ENCODE measurements at regions not wholly inside any gene's neighbourhood (a gene's known extent, or its start where the extent isn't known, plus 50 kb on each side); places are given as distances from the start of the nearest gene placed in this dataset.

DNA sequence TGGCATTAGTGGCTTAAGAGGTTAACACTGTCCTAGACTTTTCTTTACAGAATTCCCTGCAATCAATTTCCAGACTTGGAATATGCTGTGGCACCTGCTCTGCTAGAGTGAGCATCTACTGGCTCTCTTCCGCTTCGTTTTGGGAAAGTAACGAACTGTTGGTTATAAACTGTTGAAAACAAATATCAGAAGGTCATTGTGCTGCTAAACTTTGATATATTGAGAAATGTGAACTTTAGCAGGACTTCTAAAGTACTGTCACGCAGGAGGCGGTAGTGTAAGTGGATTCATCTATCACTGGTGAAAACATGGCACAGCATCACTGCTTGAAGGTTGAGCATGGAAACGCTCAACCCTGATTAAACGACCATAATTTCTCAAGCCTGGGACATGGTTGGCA is 348.9 kb downstream of the FLRT2 start:
- TF ChIP-seq, protein P1, sequence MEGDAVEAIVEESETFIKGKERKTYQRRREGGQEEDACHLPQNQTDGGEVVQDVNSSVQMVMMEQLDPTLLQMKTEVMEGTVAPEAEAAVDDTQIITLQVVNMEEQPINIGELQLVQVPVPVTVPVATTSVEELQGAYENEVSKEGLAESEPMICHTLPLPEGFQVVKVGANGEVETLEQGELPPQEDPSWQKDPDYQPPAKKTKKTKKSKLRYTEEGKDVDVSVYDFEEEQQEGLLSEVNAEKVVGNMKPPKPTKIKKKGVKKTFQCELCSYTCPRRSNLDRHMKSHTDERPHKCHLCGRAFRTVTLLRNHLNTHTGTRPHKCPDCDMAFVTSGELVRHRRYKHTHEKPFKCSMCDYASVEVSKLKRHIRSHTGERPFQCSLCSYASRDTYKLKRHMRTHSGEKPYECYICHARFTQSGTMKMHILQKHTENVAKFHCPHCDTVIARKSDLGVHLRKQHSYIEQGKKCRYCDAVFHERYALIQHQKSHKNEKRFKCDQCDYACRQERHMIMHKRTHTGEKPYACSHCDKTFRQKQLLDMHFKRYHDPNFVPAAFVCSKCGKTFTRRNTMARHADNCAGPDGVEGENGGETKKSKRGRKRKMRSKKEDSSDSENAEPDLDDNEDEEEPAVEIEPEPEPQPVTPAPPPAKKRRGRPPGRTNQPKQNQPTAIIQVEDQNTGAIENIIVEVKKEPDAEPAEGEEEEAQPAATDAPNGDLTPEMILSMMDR (IDR thresholded peaks at IDR 0.05; ENCODE audit: insufficient read depth, low read depth, low read length, missing control alignments): no peak
- DNase-seq (ENCODE audit: low read depth): no peak
- H3K4me3 ChIP-seq (ENCODE audit: low read depth, low read length): no peak overlapping the region

GRCh38 chr14:85873006-85873405 is 343.1 kb downstream of the FLRT2 start:
- no peak overlapping the region for H3K4me3 ChIP-seq (ENCODE audit: low read depth, low read length)
- DNase-seq (ENCODE audit: low read depth): no peak
- TF ChIP-seq, protein P1 (IDR thresholded peaks at IDR 0.05; ENCODE audit: insufficient read depth, low read depth, low read length, missing control alignments): no peak

- TF ChIP-seq, protein P1 (IDR thresholded peaks at IDR 0.05; ENCODE audit: insufficient read depth, low read depth, low read length, missing control alignments): no peak
- H3K4me3 ChIP-seq (ENCODE audit: low read depth, low read length): no peak overlapping the region
- no peak for DNase-seq (ENCODE audit: low read depth)
Observed at GRCh38 chr14:85867450-85867849, 337.5 kb downstream of the FLRT2 start.

DNA sequence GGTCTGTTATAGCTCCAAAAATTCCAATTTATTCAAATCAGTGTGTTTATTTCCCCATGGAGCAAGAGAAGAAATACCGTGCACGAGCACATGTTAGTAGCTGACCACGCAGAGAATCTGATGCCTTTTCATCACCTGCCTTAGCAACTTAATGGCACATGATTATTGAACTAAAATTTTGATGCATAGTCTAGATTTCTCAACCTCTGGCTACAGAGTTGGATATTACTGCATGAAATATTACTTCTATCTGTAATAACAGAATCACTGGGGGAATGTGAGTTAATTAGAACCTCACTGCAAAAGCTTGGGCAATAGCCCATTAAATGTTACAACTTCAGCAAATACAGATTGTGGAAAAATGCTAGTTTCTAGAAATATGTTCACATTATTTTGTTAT is 335.8 kb downstream of the FLRT2 start:
- no peak for DNase-seq (ENCODE audit: low read depth)
- TF ChIP-seq, protein P1 (IDR thresholded peaks at IDR 0.05; ENCODE audit: insufficient read depth, low read depth, low read length, missing control alignments): no peak
- H3K4me3 ChIP-seq (ENCODE audit: low read depth, low read length): no peak overlapping the region

DNA sequence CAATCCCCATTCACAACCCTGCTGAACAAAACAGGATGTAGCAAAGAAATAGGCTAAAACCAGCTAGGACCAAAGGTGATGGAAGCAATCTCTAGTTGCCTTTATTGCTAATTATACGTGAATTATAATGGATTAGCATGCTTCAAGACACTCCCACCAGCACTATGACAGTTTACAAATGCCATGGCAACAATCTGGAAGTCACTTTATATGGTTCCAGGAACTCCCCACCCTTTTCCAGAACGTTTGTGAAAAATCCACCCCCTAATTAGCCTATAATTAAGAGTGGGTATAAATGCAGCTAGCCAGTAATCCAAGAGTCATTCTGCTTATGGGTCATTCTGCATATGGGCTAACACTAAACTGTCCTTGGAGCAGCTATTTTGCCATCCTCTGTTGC is 328.7 kb downstream of the FLRT2 start:
- DNase-seq (ENCODE audit: low read depth): no peak
- TF ChIP-seq, protein P1 (IDR thresholded peaks at IDR 0.05; ENCODE audit: insufficient read depth, low read depth, low read length, missing control alignments): no peak
- H3K4me3 ChIP-seq (ENCODE audit: low read depth, low read length): no peak overlapping the region

- DNase-seq (ENCODE audit: low read depth): no peak
- TF ChIP-seq, protein P1 (IDR thresholded peaks at IDR 0.05; ENCODE audit: insufficient read depth, low read depth, low read length, missing control alignments): no peak
- no peak overlapping the region for H3K4me3 ChIP-seq (ENCODE audit: low read depth, low read length)
Observed at GRCh38 chr14:85856430-85856829, 326.5 kb downstream of the FLRT2 start.

- no peak for DNase-seq (ENCODE audit: low read depth)
- H3K4me3 ChIP-seq (ENCODE audit: low read depth, low read length): no peak overlapping the region
- TF ChIP-seq, protein P1 (IDR thresholded peaks at IDR 0.05; ENCODE audit: insufficient read depth, low read depth, low read length, missing control alignments): no peak
Observed at GRCh38 chr14:85853996-85854526, 324.1 kb downstream of the FLRT2 start.

All from GM12865 (cell line).